AG08396 (cell line): ENCODE measurements at regions not wholly inside any gene's neighbourhood (a gene's known extent, or its start where the extent isn't known, plus 50 kb on each side); places are given as distances from the start of the nearest gene placed in this dataset.

Experiments used
- DNase-seq: peaks from one replicate; pipeline ENCODE4 v3.0.0; 2012; ENCODE audit warnings: low spot score, mixed read lengths

GRCh38 chr2:106981491-106981890, 95.5 kb upstream of the ST6GAL2 start:
- DNase-seq = no peak

- no peak for DNase-seq
These were observed 96.4 kb upstream of the ST6GAL2 start for GRCh38 chr2:106982350-106982749.

- DNase-seq = no peak
These were observed 97.3 kb upstream of the ST6GAL2 start for GRCh38 chr2:106983305-106983704.

GRCh38 chr2:106988361-106988760, 102.4 kb upstream of the ST6GAL2 start:
- DNase-seq = no peak

GRCh38 chr2:106990297-106990696, 104.3 kb upstream of the ST6GAL2 start:
- DNase-seq = peak; percentile 8

GRCh38 chr2:106991866-106992265, 105.9 kb upstream of the ST6GAL2 start:
- no peak for DNase-seq

- DNase-seq = no peak
These were observed 109.6 kb upstream of the ST6GAL2 start for GRCh38 chr2:106995556-106995955.

- DNase-seq = no peak
These were observed 110.3 kb upstream of the ST6GAL2 start for GRCh38 chr2:106996171-106996769.

- no peak for DNase-seq
These were observed 111.2 kb upstream of the ST6GAL2 start for GRCh38 chr2:106997204-106997603.

- no peak for DNase-seq
These were observed 115.1 kb upstream of the ST6GAL2 start for GRCh38 chr2:107001062-107001461.

- no peak for DNase-seq
These were observed 115.6 kb upstream of the ST6GAL2 start for GRCh38 chr2:107001551-107001950.

GRCh38 chr2:107001964-107002696, 116.2 kb upstream of the ST6GAL2 start:
- no peak for DNase-seq

- no peak for DNase-seq
These were observed 116.8 kb upstream of the ST6GAL2 start for GRCh38 chr2:107002735-107003134.

- DNase-seq = no peak
These were observed 119.9 kb upstream of the ST6GAL2 start for GRCh38 chr2:107005853-107006252.

GRCh38 chr2:107006836-107007235, 120.9 kb upstream of the ST6GAL2 start:
- DNase-seq = no peak

GRCh38 chr2:107007927-107008326, 122.0 kb upstream of the ST6GAL2 start:
- no peak for DNase-seq

- no peak for DNase-seq
These were observed 122.9 kb upstream of the ST6GAL2 start for GRCh38 chr2:107008843-107009242.

- DNase-seq = no peak
These were observed 123.3 kb upstream of the ST6GAL2 start for GRCh38 chr2:107009275-107009674.

GRCh38 chr2:107012714-107013306, 126.8 kb upstream of the ST6GAL2 start:
- DNase-seq = no peak

GRCh38 chr2:107013884-107014283, 127.9 kb upstream of the ST6GAL2 start:
- DNase-seq = no peak

- no peak for DNase-seq
These were observed 132.4 kb upstream of the ST6GAL2 start for GRCh38 chr2:107018366-107018765.

GRCh38 chr2:107020392-107020791, 134.4 kb upstream of the ST6GAL2 start:
- DNase-seq = no peak

GRCh38 chr2:107024269-107024668, 138.3 kb upstream of the ST6GAL2 start:
- no peak for DNase-seq
